Nephron (organoid): ENCODE measurements at regions not wholly inside any gene's neighbourhood (a gene's known extent, or its start where the extent isn't known, plus 50 kb on each side); places are given as distances from the start of the nearest gene placed in this dataset.

ENCODE experiments used
- H3K27ac Mint-ChIP-seq, 3 experiments: 2 replicates each; pipeline ENCODE4 v1.8.0; 2020; ENCODE audit warnings: mixed read lengths in 3 of 3, mild to moderate bottlenecking in 2 of 3, moderate library complexity in 1 of 3
- H3K27me3 Mint-ChIP-seq: 2 replicates; pipeline ENCODE4 v1.8.0; 2021; ENCODE audit warnings: low read depth, mild to moderate bottlenecking, moderate library complexity, mixed read lengths
- H3K36me3 Mint-ChIP-seq: 2 replicates; pipeline ENCODE4 v1.8.0; 2020; ENCODE audit warnings: low read depth, mixed read lengths
- H3K4me1 Mint-ChIP-seq: 2 replicates; pipeline ENCODE4 v1.8.0; 2020; ENCODE audit warnings: mixed read lengths
- H3K4me3 Mint-ChIP-seq, 3 experiments: 2 replicates each; pipeline ENCODE4 v1.8.0; 2020; ENCODE audit warnings: mild to moderate bottlenecking in 3 of 3, mixed read lengths in 3 of 3, moderate library complexity in 2 of 3
- H3K9me3 Mint-ChIP-seq: 2 replicates; pipeline ENCODE4 v1.8.0; 2020; ENCODE audit warnings: mixed read lengths
- TF ChIP-seq, protein P1 (sequence below), 3 experiments: fragments of 200-600 bp; sonication (generic); IDR thresholded peaks; one replicate each; pipeline ENCODE4 v1.5.0; 2021; ENCODE audit warnings: antibody characterized with exemption in 3 of 3; ENCODE audit not compliant: unreplicated experiment in 3 of 3

DNA sequence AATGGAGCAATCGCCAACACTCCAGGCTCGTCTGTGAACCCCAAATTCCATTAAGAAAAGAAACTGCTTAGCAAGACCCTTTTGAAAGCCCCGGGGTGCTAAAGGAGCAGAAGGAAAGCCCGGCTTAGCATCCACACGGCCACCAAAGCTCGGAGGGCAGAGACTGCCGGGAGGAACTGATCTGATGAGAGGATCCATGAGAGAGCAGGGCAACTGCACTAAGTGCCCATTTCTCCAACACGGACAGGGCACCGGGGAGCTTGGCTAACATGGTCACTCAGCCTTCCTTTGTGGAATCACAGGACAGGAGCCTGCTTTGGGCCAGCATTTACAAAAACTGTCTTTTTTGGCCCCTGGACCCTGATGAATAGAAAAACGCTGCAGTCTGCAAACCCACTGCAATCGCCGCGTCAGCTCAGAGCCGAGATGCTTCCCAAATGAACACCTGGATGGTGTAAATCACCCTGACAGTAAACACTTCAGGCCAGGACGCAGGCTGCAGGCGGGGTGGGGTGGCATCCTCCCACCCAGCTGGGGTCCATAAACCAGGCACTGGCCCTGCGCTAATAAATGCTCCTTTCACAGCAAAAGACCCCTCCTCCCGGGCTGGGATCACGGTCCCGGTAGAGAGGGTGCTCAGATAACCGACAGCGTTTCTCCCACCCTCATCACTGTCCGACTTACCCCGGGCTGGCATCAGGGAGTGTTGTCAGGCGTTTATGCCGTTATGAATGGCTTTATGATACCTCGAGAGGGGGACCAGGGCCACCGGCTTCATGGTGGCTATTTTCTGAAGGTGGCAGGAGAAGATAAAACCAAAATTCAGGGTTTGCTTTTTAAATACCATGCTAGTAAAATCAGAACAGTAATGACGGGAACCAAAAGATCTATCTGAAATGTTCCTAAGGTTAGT lies 299.5 kb downstream of the IRF8 start:
- Mint-ChIP-seq H3K9me3 (peaks cover 4% of the 10 kb centered on the region), H3K36me3 (no peaks in the 10 kb centered on the region), H3K27ac (no peak overlapping the region), H3K4me3 (no peak overlapping the region), H3K4me1 (peaks cover 21% of the 10 kb centered on the region), H3K27me3 (peaks cover 100% of the 10 kb centered on the region)
- TF ChIP-seq, protein P1, sequence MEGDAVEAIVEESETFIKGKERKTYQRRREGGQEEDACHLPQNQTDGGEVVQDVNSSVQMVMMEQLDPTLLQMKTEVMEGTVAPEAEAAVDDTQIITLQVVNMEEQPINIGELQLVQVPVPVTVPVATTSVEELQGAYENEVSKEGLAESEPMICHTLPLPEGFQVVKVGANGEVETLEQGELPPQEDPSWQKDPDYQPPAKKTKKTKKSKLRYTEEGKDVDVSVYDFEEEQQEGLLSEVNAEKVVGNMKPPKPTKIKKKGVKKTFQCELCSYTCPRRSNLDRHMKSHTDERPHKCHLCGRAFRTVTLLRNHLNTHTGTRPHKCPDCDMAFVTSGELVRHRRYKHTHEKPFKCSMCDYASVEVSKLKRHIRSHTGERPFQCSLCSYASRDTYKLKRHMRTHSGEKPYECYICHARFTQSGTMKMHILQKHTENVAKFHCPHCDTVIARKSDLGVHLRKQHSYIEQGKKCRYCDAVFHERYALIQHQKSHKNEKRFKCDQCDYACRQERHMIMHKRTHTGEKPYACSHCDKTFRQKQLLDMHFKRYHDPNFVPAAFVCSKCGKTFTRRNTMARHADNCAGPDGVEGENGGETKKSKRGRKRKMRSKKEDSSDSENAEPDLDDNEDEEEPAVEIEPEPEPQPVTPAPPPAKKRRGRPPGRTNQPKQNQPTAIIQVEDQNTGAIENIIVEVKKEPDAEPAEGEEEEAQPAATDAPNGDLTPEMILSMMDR (IDR thresholded peaks at IDR 0.05; ENCODE audit: unreplicated experiment in 3 of 3), result no peak

DNA sequence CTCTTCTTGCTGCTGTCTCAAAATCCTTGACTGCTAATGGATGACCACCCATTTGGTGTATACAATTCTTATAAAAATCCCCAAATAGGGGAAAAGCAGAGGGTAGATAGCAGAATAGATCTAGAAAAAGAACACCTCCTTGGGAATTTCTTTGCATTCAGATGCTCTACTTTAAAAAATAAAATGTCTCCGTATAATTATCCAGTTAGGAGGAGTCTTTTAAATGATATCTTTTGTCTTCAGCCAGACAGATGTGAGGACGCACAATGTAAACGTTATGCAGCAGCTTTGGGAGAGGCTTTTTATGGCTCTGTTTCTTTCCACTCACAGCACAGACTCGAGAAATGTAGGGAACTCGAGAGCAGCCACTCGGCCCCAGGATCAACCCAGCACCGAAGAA lies 300.2 kb downstream of the IRF8 start:
- TF ChIP-seq, protein P1 (IDR thresholded peaks at IDR 0.05; ENCODE audit: unreplicated experiment in 3 of 3), result no peak
- H3K9me3 Mint-ChIP-seq, result peaks cover 4% of the 10 kb centered on the region
- H3K4me3 Mint-ChIP-seq, result peak overlapping the region in 1 of 3 experiments; percentile 13
- peaks cover 98% of the 10 kb centered on the region for H3K27me3 Mint-ChIP-seq
- H3K27ac Mint-ChIP-seq, result no peak overlapping the region
- H3K36me3 Mint-ChIP-seq, result no peaks in the 10 kb centered on the region
- H3K4me1 Mint-ChIP-seq, result peaks cover 21% of the 10 kb centered on the region

DNA sequence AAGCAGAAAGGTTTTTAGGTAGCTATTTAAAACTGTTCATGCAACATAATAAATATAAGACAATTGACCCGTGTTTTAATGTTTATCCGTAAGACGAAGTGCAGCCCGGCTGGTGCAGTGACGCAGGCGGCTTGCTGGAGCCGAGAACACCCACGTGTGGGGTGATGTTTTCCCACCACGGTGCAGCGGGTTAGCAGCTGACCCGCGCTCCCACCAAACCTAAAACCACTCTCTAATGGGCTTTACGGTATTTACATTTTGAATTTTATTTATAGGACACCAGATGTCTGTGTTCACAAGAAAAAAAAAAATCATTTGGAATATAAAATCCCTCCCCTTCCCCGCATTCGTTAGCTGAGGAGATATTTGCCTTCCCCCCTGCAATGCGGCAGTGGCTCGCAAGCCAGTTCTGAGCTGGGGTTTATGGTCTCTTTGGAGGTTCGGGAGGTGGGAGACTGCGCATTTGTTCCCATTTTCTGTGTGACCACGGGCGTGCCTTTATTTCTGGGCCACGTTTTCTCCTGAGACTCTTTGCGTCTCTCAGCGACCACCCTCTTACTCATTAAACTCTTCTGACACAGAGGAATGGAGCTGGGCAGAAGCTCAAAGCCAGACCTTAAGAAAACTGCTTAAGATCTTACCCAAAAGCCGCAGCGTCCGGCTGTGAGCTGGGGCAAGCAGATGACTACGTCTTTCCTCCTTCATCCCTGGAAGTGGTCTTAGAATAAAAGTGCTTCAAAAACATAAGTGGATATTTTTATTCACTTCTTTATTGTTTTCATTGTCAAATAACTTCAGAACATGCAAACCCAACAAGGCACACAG lies 301.1 kb downstream of the IRF8 start:
- TF ChIP-seq, protein P1 (IDR thresholded peaks at IDR 0.05; ENCODE audit: unreplicated experiment in 3 of 3), result no peak
- Mint-ChIP-seq H3K4me1 (peaks cover 21% of the 10 kb centered on the region), H3K27me3 (peaks cover 93% of the 10 kb centered on the region), H3K27ac (no peak overlapping the region), H3K4me3 (peak overlapping the region in 1 of 3 experiments; percentile 29), H3K9me3 (peaks cover 4% of the 10 kb centered on the region), H3K36me3 (no peaks in the 10 kb centered on the region)

DNA sequence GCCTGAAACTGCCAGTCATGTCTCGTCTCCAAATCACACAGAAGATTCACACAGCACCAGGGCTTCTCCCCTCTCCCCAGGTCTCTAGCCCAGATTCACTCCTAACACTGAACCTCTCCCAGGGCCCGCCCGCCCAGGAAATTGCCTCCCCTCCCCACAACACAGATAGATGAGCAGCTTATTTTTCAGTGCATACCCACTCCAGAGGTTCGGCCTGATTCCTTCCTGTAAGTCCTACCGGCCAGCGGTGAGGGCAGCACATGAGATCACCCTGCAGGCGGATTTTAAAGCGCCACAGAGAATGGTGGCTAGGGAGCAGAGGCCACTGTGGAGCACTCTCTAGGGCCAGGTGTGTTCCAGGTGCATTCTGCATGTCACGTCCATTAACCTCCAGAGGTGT lies 301.8 kb downstream of the IRF8 start:
- Mint-ChIP-seq H3K9me3 (peaks cover 4% of the 10 kb centered on the region), H3K27me3 (peaks cover 93% of the 10 kb centered on the region), H3K4me1 (peaks cover 21% of the 10 kb centered on the region), H3K36me3 (no peaks in the 10 kb centered on the region), H3K27ac (no peak overlapping the region), H3K4me3 (no peak overlapping the region)
- TF ChIP-seq, protein P1 (IDR thresholded peaks at IDR 0.05; ENCODE audit: unreplicated experiment in 3 of 3), result no peak

DNA sequence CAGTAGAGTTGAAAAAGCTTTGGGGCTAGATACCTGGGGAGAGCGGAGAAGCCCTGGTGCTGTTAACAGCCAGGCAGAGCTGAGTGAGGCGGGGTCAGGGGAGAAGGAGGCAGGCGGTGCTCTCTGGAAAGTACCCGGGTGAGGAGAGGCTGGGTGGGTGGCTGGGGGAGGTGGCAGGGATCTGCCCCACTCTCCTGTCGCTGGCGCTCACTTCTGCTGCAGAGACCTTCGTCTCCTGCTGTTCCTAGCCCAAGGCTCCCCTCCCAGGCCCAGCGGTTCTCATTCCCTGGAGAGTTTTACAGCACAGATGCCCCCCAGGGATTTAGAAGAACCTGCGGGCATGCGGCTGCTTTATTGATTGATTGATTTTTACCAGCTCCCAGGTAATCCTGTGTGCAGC lies 302.8 kb downstream of the IRF8 start:
- peaks cover 4% of the 10 kb centered on the region for H3K9me3 Mint-ChIP-seq
- peaks cover 16% of the 10 kb centered on the region for H3K4me1 Mint-ChIP-seq
- H3K27ac Mint-ChIP-seq, result no peak overlapping the region
- no peaks in the 10 kb centered on the region for H3K36me3 Mint-ChIP-seq
- H3K27me3 Mint-ChIP-seq, result peaks cover 91% of the 10 kb centered on the region
- TF ChIP-seq, protein P1 (IDR thresholded peaks at IDR 0.05; ENCODE audit: unreplicated experiment in 3 of 3), result no peak
- H3K4me3 Mint-ChIP-seq, result no peak overlapping the region
